Mesothelial cell of epicardium (in vitro differentiated cells): ENCODE measurements at regions not wholly inside any gene's neighbourhood (a gene's known extent, or its start where the extent isn't known, plus 50 kb on each side); places are given as distances from the start of the nearest gene placed in this dataset.
A peak's percentile ranks its signal among the peaks of the same experiment; 100 is the strongest.

Source experiments
- DNase-seq, 2 experiments: peaks; one replicate each; pipeline ENCODE4 v3.0.0; 2021; ENCODE audit warnings: low spot score in 2 of 2; ENCODE audit not compliant: unreplicated experiment in 2 of 2
- H3K27ac Mint-ChIP-seq: 2 replicates; pipeline ENCODE4 v1.8.0; 2021; ENCODE audit warnings: mixed read lengths
- H3K27me3 Mint-ChIP-seq: 2 replicates; pipeline ENCODE4 v1.8.0; 2021; ENCODE audit warnings: low read depth, mixed read lengths
- H3K36me3 Mint-ChIP-seq: 2 replicates; pipeline ENCODE4 v1.8.0; 2021; ENCODE audit warnings: mixed read lengths
- H3K4me1 Mint-ChIP-seq: 2 replicates; pipeline ENCODE4 v1.8.0; 2021; ENCODE audit warnings: mixed read lengths
- H3K4me3 Mint-ChIP-seq: 2 replicates; pipeline ENCODE4 v1.8.0; 2021; ENCODE audit warnings: mild to moderate bottlenecking, moderate library complexity, mixed read lengths
- H3K9me3 Mint-ChIP-seq: 2 replicates; pipeline ENCODE4 v1.8.0; 2021; ENCODE audit warnings: mixed read lengths
- CTCF ChIP-seq: fragments of 200-600 bp; sonication (generic); IDR thresholded peaks from one replicate; pipeline ENCODE4 v1.5.0; 2021; ENCODE audit warnings: antibody characterized with exemption; ENCODE audit not compliant: unreplicated experiment

DNA sequence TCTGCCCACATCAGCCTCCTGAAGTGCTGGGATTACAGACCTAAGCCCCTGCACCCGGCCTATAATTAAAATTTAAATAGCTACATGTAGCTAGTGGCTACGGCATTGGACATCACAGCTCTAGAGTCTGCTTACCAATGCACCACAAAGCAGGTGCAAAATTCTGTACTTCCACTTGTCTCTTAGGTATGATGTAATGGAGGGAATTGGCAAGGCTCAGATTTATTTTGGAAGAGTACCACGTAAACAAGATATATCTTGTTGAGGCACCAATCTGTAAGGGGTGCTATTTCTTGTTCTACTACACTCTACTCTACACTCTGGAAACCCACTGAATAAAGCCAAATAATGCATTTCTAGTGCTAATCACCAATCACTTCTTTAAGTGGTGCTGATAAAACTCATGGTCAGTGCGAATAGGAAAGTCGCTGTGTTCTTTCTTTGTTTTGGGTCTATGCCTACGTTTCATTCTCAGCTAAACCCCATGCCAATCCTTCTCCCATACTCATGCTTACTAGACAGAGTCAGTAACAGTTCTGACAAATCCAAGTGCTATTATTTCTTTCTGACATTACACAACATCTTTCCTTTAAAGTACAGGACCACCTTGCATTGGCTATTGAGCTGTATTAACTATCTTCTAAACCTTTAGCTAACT is 92.3 kb downstream of the GC start:
- no peaks in the 10 kb centered on the region for H3K36me3 Mint-ChIP-seq
- peaks cover 6% of the 10 kb centered on the region for H3K9me3 Mint-ChIP-seq
- no peak for TF ChIP-seq CTCF
- no peak for DNase-seq
- peaks cover 32% of the 10 kb centered on the region for H3K4me1 Mint-ChIP-seq
- H3K4me3 Mint-ChIP-seq, result no peak overlapping the region
- no peak overlapping the region for H3K27ac Mint-ChIP-seq
- no peaks in the 10 kb centered on the region for H3K27me3 Mint-ChIP-seq

- no peak for DNase-seq
- Mint-ChIP-seq H3K4me3 (no peak overlapping the region), H3K4me1 (peaks cover 31% of the 10 kb centered on the region), H3K27ac (no peak overlapping the region), H3K27me3 (no peaks in the 10 kb centered on the region), H3K36me3 (no peaks in the 10 kb centered on the region), H3K9me3 (peaks cover 6% of the 10 kb centered on the region)
- TF ChIP-seq CTCF, result no peak
Observed at GRCh38 chr4:71689822-71690221, 94.1 kb downstream of the GC start.

GRCh38 chr4:71687056-71687455 is 96.8 kb downstream of the GC start:
- no peak for DNase-seq
- H3K4me3 Mint-ChIP-seq, result no peak overlapping the region
- TF ChIP-seq CTCF, result no peak
- peaks cover 22% of the 10 kb centered on the region for H3K4me1 Mint-ChIP-seq
- H3K27ac Mint-ChIP-seq, result peak overlapping the region; percentile 57
- no peaks in the 10 kb centered on the region for H3K36me3 Mint-ChIP-seq
- no peaks in the 10 kb centered on the region for H3K27me3 Mint-ChIP-seq
- H3K9me3 Mint-ChIP-seq, result peaks cover 6% of the 10 kb centered on the region

- no peak for TF ChIP-seq CTCF
- Mint-ChIP-seq H3K27ac (no peak overlapping the region), H3K9me3 (peaks cover 6% of the 10 kb centered on the region), H3K4me1 (peaks cover 22% of the 10 kb centered on the region), H3K4me3 (no peak overlapping the region), H3K27me3 (no peaks in the 10 kb centered on the region), H3K36me3 (no peaks in the 10 kb centered on the region)
- no peak for DNase-seq
Observed at GRCh38 chr4:71685975-71686374, 97.9 kb downstream of the GC start.

GRCh38 chr4:71683309-71683708 is 100.6 kb downstream of the GC start:
- H3K4me1 Mint-ChIP-seq, result peaks cover 22% of the 10 kb centered on the region
- no peaks in the 10 kb centered on the region for H3K9me3 Mint-ChIP-seq
- no peaks in the 10 kb centered on the region for H3K36me3 Mint-ChIP-seq
- DNase-seq, result no peak
- no peak overlapping the region for H3K27ac Mint-ChIP-seq
- no peak overlapping the region for H3K4me3 Mint-ChIP-seq
- no peaks in the 10 kb centered on the region for H3K27me3 Mint-ChIP-seq
- no peak for TF ChIP-seq CTCF

DNA sequence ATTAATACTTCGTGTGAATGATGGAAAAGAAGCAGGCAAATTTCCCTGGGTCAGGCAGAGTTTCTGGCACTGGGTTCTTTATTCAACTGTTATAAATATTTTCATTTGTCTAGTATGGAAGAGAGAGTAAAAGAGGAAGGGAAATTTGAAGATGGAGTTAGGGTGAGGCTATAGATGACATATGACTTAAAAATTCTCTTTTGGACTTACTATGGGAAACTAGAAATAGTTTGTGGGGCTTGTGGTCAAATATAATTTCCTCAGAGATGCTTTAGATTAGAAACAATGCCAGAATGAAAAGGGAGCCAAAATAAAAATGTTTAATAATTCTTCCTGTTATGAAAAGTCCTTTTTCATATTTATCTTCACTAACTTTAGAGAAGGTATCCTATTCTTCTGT is 103.2 kb downstream of the GC start:
- TF ChIP-seq CTCF, result no peak
- Mint-ChIP-seq H3K36me3 (no peaks in the 10 kb centered on the region), H3K4me3 (no peak overlapping the region), H3K9me3 (no peaks in the 10 kb centered on the region), H3K4me1 (peaks cover 4% of the 10 kb centered on the region), H3K27ac (no peak overlapping the region), H3K27me3 (no peaks in the 10 kb centered on the region)
- DNase-seq, result no peak
